ENCODE measurements at regions not wholly inside any gene's neighbourhood (a gene's known extent, or its start where the extent isn't known, plus 50 kb on each side); places are given as distances from the start of the nearest gene placed in this dataset.

DNA sequence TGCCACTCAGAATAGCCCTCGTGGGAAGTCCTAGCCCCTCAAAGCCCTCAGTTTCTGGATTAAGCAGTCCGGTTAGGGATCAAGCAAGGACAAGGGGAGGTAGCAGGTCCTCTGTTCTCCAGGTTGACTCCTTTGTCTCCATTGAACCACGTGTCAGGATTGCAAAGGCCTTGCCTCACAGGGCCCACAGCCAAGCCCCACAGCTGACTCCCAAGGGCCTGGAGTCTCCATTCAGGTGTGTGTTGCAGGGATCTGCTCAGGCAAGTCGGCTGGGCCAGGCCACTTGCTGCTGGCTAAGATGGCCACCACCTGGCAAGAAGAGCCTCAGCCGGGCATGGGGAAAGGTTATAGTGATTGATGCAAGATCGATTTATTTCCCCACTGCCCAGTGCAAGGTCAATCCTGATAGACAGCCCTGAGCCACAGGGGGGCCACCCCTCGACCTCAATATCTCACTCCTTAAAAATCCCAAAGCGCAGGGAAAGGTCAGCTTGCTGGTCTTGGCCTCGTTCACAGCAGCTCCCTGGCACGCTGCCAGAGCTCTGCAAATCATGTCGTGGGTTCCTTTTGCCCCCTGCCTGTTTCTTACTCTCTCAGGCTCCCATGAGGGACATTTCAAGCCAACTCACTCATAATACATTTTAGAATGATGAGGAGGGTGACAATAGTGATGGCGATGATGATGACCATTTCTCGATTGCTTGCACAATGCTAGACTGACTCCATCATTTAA, 75.9 kb downstream of the EDN3 start:
- DNase-seq, result no peak
- TF ChIP-seq, protein P1, sequence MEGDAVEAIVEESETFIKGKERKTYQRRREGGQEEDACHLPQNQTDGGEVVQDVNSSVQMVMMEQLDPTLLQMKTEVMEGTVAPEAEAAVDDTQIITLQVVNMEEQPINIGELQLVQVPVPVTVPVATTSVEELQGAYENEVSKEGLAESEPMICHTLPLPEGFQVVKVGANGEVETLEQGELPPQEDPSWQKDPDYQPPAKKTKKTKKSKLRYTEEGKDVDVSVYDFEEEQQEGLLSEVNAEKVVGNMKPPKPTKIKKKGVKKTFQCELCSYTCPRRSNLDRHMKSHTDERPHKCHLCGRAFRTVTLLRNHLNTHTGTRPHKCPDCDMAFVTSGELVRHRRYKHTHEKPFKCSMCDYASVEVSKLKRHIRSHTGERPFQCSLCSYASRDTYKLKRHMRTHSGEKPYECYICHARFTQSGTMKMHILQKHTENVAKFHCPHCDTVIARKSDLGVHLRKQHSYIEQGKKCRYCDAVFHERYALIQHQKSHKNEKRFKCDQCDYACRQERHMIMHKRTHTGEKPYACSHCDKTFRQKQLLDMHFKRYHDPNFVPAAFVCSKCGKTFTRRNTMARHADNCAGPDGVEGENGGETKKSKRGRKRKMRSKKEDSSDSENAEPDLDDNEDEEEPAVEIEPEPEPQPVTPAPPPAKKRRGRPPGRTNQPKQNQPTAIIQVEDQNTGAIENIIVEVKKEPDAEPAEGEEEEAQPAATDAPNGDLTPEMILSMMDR (IDR thresholded peaks at IDR 0.05; ENCODE audit: low read depth, low read length, missing control alignments), result no peak
- H3K4me3 ChIP-seq (ENCODE audit: low read depth, low read length), result no peak overlapping the region
- in situ Hi-C loops (cut with HindIII; ENCODE audit: low pct_ligation_motif_present, low sequenced_read_pairs), result no loop called here
- no peak overlapping the region for H3K27ac ChIP-seq
- H3K36me3 ChIP-seq (replicated peaks), result no peaks in the 10 kb centered on the region
- H3K27me3 ChIP-seq (replicated peaks), result no peaks in the 10 kb centered on the region

DNA sequence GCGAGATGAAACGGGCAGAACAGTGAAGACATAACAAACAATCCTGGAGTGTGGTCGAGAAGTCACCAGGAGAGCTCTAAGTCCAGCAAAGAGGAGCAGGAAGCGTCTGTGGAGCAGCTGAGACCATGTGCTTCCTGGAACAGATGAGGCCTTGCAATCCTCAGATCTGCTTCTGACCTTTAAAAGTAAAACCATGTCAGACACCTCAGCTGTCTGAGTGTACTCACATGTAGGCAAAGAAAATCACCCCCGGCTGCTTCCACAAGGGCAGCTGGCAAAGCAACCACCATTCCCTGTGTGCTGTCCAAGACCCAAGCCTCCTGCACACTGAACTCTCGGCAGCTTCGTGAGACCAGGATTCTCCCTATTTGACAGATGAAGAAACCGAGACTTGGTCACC, 76.6 kb downstream of the EDN3 start:
- no peaks in the 10 kb centered on the region for H3K27me3 ChIP-seq (replicated peaks)
- TF ChIP-seq, protein P1 (IDR thresholded peaks at IDR 0.05; ENCODE audit: low read depth, low read length, missing control alignments), result no peak
- no peak for DNase-seq
- H3K27ac ChIP-seq, result no peak overlapping the region
- in situ Hi-C loops (cut with HindIII; ENCODE audit: low pct_ligation_motif_present, low sequenced_read_pairs), result no loop called here
- no peaks in the 10 kb centered on the region for H3K36me3 ChIP-seq (replicated peaks)
- no peak overlapping the region for H3K4me3 ChIP-seq (ENCODE audit: low read depth, low read length)

DNA sequence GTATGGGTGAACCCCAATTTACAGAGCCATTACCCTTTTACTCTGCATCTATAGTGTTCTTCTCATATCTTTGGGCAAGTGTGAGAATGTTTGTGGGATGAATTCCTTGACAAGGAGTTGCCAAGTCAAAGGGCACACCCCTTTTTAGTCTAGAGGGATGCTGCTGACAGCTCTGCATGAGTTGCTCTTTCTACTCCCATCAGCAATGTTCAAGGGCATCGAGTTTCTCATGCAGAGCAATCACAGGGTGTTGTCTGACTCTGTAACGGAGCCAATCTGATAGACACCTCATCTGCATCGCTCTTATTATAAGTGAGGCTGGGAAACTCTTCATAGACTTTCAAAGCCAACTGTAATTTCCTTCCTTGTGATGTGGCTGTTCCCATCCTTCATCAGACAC, 77.4 kb downstream of the EDN3 start:
- Histone ChIP-seq H3K27me3 (replicated peaks) (no peaks in the 10 kb centered on the region), H3K27ac (no peak overlapping the region), H3K36me3 (replicated peaks) (no peaks in the 10 kb centered on the region), H3K4me3 (ENCODE audit: low read depth, low read length) (no peak overlapping the region)
- in situ Hi-C loops (cut with HindIII; ENCODE audit: low pct_ligation_motif_present, low sequenced_read_pairs), result no loop called here
- TF ChIP-seq, protein P1 (IDR thresholded peaks at IDR 0.05; ENCODE audit: low read depth, low read length, missing control alignments), result no peak
- DNase-seq, result no peak

DNA sequence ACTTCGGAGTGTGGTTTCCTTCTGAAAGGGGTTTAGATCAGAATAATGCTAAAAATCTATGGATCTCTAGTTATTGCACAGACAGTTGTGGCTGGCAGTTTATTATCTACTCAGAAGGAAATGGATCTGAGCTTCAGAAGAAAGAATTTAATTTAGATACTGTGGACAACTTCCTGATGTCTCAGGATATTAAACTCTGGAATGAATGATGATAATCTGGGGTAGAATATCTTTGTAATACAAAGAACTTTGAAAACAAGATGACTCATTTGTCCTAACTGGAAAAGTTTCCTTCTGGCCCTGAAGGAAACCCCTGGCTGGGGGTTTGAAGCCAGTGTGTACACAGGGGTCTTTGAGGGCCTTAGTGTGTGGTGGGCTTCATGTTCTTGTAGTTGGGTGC, 78.0 kb downstream of the EDN3 start:
- Histone ChIP-seq H3K4me3 (ENCODE audit: low read depth, low read length) (no peak overlapping the region), H3K36me3 (replicated peaks) (no peaks in the 10 kb centered on the region), H3K27ac (no peak overlapping the region), H3K27me3 (replicated peaks) (no peaks in the 10 kb centered on the region)
- in situ Hi-C loops (cut with HindIII; ENCODE audit: low pct_ligation_motif_present, low sequenced_read_pairs), result no loop called here
- TF ChIP-seq, protein P1 (IDR thresholded peaks at IDR 0.05; ENCODE audit: low read depth, low read length, missing control alignments), result no peak
- DNase-seq, result no peak

DNA sequence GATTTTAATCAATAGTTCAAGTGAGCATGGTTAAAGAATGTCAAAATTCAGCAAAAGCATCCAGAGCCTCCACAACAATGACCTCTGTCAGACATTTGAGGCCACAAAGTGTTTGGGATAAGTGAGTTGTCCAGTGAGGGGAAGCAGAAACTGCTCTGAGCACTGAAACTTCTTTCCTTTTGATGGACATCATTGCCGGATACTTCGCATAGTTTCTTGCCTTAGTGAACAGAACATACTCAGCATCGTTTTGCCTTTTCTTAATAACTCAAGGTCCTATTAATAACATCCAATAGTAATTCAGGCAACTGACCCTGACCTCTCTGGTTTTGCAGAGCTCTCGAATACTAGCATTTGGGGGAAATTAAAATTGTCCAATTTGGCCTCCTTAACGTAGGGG, 78.6 kb downstream of the EDN3 start:
- Histone ChIP-seq H3K4me3 (ENCODE audit: low read depth, low read length) (no peak overlapping the region), H3K27ac (no peak overlapping the region), H3K27me3 (replicated peaks) (no peaks in the 10 kb centered on the region), H3K36me3 (replicated peaks) (no peaks in the 10 kb centered on the region)
- TF ChIP-seq, protein P1 (IDR thresholded peaks at IDR 0.05; ENCODE audit: low read depth, low read length, missing control alignments), result no peak
- in situ Hi-C loops (cut with HindIII; ENCODE audit: low pct_ligation_motif_present, low sequenced_read_pairs), result no loop called here
- DNase-seq, result no peak

DNA sequence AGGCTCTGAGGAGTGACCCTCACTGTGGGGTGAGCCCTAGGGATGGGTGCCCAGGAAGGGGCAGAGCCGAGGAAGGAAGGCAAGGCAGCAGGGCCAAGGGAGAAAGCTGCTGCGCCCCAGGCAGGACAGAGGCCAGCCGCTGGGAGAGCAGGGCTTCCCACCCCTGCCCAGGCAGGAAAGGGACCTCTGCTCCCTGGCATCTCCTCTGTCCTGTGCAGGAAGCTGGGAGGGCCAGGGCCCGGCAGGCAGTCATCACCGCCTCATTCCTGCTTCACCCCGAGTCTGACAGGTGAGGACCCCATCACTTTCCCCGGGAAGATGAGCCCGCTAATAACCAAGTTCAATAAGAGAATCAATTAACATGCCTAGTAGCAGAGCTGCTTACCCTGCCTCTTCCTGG, 81.3 kb downstream of the EDN3 start:
- Histone ChIP-seq H3K27me3 (replicated peaks) (no peaks in the 10 kb centered on the region), H3K36me3 (replicated peaks) (no peaks in the 10 kb centered on the region), H3K4me3 (ENCODE audit: low read depth, low read length) (no peak overlapping the region), H3K27ac (no peak overlapping the region)
- DNase-seq, result no peak
- in situ Hi-C loops (cut with HindIII; ENCODE audit: low pct_ligation_motif_present, low sequenced_read_pairs), result no loop called here
- TF ChIP-seq, protein P1 (IDR thresholded peaks at IDR 0.05; ENCODE audit: low read depth, low read length, missing control alignments), result no peak
